Glutamatergic neuron (in vitro differentiated cells): ENCODE measurements at regions not wholly inside any gene's neighbourhood (a gene's known extent, or its start where the extent isn't known, plus 50 kb on each side); places are given as distances from the start of the nearest gene placed in this dataset.

Experiments used
- DNase-seq: peaks from one replicate; pipeline ENCODE4 v3.0.0; 2022
- H3K27ac Mint-ChIP-seq: one replicate; pipeline ENCODE4 v1.8.0; 2020; ENCODE audit warnings: mild to moderate bottlenecking, mixed read lengths, inconsistent platforms; ENCODE audit not compliant: unreplicated experiment
- H3K27me3 Mint-ChIP-seq: one replicate; pipeline ENCODE4 v1.8.0; 2020; ENCODE audit warnings: mild to moderate bottlenecking, moderate library complexity, mixed read lengths, inconsistent platforms; ENCODE audit not compliant: unreplicated experiment
- H3K36me3 Mint-ChIP-seq: one replicate; pipeline ENCODE4 v1.8.0; 2020; ENCODE audit warnings: mild to moderate bottlenecking, mixed read lengths, inconsistent platforms; ENCODE audit not compliant: unreplicated experiment
- H3K4me1 Mint-ChIP-seq: one replicate; pipeline ENCODE4 v1.8.0; 2020; ENCODE audit warnings: mild to moderate bottlenecking, low read depth, mixed read lengths, inconsistent platforms; ENCODE audit not compliant: unreplicated experiment
- H3K4me3 Mint-ChIP-seq: one replicate; pipeline ENCODE4 v1.8.0; 2020; ENCODE audit warnings: mild to moderate bottlenecking, mixed read lengths, inconsistent platforms; ENCODE audit not compliant: unreplicated experiment
- H3K9me3 Mint-ChIP-seq: one replicate; pipeline ENCODE4 v1.8.0; 2020; ENCODE audit warnings: mild to moderate bottlenecking, moderate library complexity, mixed read lengths, inconsistent platforms; ENCODE audit not compliant: unreplicated experiment
- CTCF ChIP-seq: fragments of 200-600 bp; sonication (generic); IDR thresholded peaks from one replicate; pipeline ENCODE4 v1.5.0; 2021; ENCODE audit not compliant: partially characterized antibody, unreplicated experiment

- H3K4me1 Mint-ChIP-seq, result peaks cover 8% of the 10 kb centered on the region
- no peaks in the 10 kb centered on the region for H3K36me3 Mint-ChIP-seq
- no peak overlapping the region for H3K4me3 Mint-ChIP-seq
- no peak for TF ChIP-seq CTCF
- peaks cover 2% of the 10 kb centered on the region for H3K9me3 Mint-ChIP-seq
- H3K27me3 Mint-ChIP-seq, result no peaks in the 10 kb centered on the region
- no peak overlapping the region for H3K27ac Mint-ChIP-seq
- no peak for DNase-seq
Measured at GRCh38 chr7:41331194-41331593, 371.7 kb downstream of the INHBA start.

GRCh38 chr7:41328544-41328943 lies 374.3 kb downstream of the INHBA start:
- no peak overlapping the region for H3K4me3 Mint-ChIP-seq
- no peaks in the 10 kb centered on the region for H3K36me3 Mint-ChIP-seq

GRCh38 chr7:41328131-41328530 lies 374.8 kb downstream of the INHBA start:
- TF ChIP-seq CTCF, result no peak
- Mint-ChIP-seq H3K4me3 (no peak overlapping the region), H3K36me3 (no peaks in the 10 kb centered on the region), H3K27ac (no peak overlapping the region), H3K4me1 (peaks cover 2% of the 10 kb centered on the region), H3K9me3 (no peaks in the 10 kb centered on the region), H3K27me3 (no peaks in the 10 kb centered on the region)
- DNase-seq, result no peak

More at GRCh38 chr7:41328544-41328943, 374.3 kb downstream of the INHBA start:
- TF ChIP-seq CTCF, result no peak
- Mint-ChIP-seq H3K27me3 (no peaks in the 10 kb centered on the region), H3K4me1 (peaks cover 6% of the 10 kb centered on the region), H3K9me3 (peaks cover 2% of the 10 kb centered on the region), H3K27ac (no peak overlapping the region)
- no peak for DNase-seq

- no peak for TF ChIP-seq CTCF
- H3K4me1 Mint-ChIP-seq, result no peaks in the 10 kb centered on the region
- no peak overlapping the region for H3K4me3 Mint-ChIP-seq
- H3K36me3 Mint-ChIP-seq, result no peaks in the 10 kb centered on the region
- no peak for DNase-seq
- no peaks in the 10 kb centered on the region for H3K9me3 Mint-ChIP-seq
- H3K27me3 Mint-ChIP-seq, result no peaks in the 10 kb centered on the region
- H3K27ac Mint-ChIP-seq, result no peak overlapping the region
Measured at GRCh38 chr7:41326616-41327015, 376.3 kb downstream of the INHBA start.

GRCh38 chr7:41323806-41324205 lies 379.1 kb downstream of the INHBA start:
- Mint-ChIP-seq H3K27ac (no peak overlapping the region), H3K27me3 (no peaks in the 10 kb centered on the region), H3K36me3 (no peaks in the 10 kb centered on the region), H3K9me3 (no peaks in the 10 kb centered on the region), H3K4me3 (no peak overlapping the region), H3K4me1 (no peaks in the 10 kb centered on the region)
- TF ChIP-seq CTCF, result no peak
- DNase-seq, result no peak
